ENCODE measurements at regions not wholly inside any gene's neighbourhood (a gene's known extent, or its start where the extent isn't known, plus 50 kb on each side); places are given as distances from the start of the nearest gene placed in this dataset.

DNA sequence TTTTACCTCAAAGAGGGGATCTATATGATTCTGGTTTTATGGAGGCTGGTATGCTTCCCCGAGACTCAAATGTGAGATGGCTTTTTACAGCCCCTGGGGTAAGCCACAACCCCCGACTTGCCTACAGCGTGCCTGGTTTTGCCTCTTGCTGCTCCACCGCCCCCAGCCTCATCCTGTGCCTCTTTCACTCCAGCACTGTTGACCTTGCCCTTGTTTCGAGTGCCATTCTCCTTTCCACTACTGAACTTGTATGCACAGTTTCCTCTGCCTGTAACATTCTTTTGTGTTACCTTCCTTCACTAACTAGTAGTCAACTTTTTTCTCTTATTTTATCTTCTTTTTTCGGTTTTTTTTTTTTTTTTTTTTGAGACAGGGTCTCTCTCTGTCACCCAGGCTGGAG, 219.0 kb upstream of the ZBED5 start:
- DNase-seq, result no peak

DNA sequence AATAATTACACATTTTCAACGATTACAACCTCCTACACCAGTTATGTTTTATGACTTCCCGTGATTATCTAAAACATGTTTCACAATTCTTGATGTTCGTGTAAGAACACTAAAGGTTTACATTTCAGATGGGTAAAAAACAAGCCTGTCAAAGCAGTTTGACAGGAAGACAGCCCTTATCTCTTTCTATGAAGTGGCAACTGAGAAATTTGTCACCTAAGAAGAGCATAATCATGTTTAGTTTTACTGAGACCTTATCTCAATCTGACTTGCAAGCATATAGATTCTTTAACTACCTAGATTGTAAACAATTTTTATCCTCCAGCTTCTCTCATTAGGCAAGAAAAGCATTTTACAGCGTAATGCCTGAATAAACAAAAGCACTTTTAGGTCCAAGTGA, 218.4 kb upstream of the ZBED5 start:
- DNase-seq, result no peak

GRCh38 chr11:11075515-11076171, 217.8 kb upstream of the ZBED5 start:
- no peak for DNase-seq

- DNase-seq, result no peak
Observed at GRCh38 chr11:11074686-11075335, 217.0 kb upstream of the ZBED5 start.

DNA sequence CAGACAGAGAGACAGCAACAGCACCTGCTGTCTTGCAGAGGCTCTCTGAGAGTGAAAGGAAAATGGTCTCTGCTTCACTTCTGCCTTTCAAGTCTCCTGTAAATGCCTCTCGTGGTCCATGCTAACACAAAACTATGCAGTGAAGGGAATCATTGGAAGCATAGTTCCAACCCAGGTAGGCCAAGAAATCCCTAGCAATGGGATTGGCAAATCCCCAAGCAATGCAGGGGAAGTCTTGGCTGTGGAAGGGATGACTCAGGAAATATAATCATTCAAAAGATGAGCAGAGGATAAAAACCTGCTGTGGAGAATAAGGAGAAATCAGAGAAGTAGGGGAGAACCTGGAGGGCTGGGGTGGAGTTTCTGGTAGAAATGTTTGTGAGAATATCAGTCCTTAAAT, 216.1 kb upstream of the ZBED5 start:
- DNase-seq, result no peak

GRCh38 chr11:11072067-11072466, 214.2 kb upstream of the ZBED5 start:
- no peak for DNase-seq

- no peak for DNase-seq
Observed at GRCh38 chr11:11071486-11071885, 213.6 kb upstream of the ZBED5 start.

GRCh38 chr11:11070976-11071375, 213.1 kb upstream of the ZBED5 start:
- DNase-seq, result peak; percentile 41

DNA sequence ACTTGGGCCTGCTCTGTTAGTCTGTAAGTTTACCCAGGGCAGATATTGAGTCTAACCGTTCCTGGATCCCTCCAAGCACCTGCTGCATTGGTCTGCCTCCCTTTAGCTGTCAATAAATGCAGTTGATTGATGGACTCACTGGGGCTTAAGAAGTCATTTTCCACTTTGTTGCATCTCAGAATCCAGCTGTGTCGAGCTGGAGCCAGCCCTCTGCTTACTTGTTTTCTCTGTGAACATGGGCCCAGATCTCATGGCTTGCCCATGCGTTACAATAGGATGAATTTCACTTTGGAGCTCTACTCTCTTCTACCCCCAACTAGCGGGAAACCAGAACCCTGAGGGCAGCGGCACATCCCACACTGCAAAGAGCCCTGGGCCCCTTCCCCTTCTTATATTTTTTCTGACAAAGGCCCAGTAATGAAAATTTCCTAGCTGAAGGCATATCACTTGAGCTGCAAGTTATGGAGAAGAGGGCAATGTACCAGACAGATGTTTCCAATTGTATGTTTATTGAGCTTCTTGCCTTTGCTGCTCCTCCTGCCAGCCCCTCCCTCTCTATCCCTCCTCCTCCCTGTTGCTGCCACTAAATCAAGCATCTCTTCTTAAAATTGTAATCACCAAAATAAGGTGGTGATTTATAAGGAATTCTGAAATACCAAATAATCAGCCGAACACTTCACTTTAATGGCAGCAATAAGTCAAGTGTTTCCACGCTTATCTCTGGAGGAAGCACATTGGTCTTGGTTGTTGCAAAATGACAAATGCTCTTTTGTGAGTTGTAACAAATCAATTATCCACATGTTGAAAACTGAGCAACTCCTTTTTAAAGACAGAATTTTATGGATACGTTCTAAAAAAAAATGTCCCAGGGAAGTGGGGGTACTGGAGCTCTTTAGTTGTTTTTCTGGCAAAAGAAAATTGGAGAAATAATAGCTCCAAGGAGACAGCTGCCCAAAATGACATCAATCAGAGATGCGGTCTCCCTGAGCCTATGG, 212.3 kb upstream of the ZBED5 start:
- DNase-seq, result no peak

DNA sequence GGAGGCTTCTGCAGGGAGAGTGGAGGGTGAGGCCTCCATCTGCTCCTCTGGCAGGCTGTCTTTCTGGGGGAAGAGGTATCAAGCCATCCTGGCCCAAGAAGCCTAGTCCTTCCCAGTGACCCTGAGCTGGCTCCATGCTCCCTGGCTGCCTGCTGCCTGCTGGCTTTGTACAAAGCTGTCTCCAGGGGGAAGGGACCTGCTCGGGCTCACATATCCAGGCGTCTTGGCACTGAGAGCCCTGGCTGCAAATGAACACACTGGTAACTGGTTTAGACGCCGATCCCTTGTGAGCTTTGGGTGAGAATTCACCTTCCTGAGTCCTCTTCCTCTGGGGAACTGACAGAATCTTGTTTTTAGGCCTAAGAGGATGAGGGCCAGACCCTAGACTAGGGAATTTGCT, 210.3 kb upstream of the ZBED5 start:
- no peak for DNase-seq

- no peak for DNase-seq
Observed at GRCh38 chr11:11065396-11065795, 207.5 kb upstream of the ZBED5 start.

GRCh38 chr11:11057472-11057854, 199.6 kb upstream of the ZBED5 start:
- no peak for DNase-seq

- no peak for DNase-seq
Observed at GRCh38 chr11:11056749-11057471, 199.1 kb upstream of the ZBED5 start.

DNA sequence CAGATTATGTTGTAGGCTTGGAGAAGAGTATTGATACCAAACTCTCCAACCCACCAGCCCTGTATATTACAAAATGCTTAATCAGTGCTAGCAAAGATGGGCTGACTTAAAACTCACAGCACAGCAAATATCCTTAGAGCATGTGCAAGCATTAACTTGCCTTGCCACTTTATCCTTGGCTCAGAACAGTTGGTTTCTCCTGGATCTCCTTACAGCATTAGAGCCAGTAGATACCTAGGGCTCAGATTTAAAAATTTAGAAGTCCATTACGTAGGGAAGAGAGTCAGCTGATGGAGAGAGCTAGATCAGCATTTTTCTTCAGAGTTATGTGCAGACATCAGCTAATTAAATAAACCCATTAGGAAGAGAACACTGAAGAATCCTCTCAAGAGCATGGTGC, 198.5 kb upstream of the ZBED5 start:
- DNase-seq, result no peak

- DNase-seq, result no peak
Observed at GRCh38 chr11:11047851-11048610, 190.2 kb upstream of the ZBED5 start.

GRCh38 chr11:11046781-11047180, 188.9 kb upstream of the ZBED5 start:
- DNase-seq, result no peak

DNA sequence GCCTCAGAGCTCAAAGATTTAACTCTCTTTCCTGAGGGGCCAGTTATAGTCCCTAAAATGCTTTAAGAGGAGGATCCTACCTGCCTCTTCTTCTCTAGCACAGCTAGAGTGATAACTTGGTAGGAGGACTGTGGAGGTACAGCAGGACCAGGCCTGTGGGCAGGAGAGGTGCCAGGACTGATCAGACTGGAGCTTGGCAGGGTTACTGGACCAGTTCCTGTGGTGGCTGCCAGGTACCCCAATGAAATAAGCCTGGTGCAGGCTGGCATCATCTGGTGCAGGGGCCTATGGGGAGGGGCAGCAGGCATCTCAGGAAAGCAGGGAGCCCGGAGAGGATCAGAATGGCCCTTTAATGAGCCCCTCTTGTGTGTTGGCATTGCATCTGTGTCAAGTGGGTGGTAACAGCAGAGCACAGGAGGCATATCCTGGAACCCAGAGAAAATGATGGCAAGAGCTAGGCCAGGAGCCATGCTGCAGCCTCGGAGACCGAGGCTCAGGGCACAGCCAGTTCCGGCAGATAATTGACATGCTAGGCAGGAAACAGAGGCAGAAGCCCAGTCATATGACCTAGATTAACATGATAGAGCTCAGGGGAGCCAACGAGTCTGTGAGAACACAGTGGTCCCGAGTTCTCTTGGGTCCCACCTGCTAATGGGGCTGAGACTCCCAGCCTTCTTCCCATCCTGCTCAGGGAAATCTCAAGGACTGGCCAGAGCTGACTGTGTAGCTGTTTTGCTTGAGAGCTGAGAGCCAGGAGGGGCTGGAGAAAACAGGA, 187.5 kb upstream of the ZBED5 start:
- no peak for DNase-seq

DNA sequence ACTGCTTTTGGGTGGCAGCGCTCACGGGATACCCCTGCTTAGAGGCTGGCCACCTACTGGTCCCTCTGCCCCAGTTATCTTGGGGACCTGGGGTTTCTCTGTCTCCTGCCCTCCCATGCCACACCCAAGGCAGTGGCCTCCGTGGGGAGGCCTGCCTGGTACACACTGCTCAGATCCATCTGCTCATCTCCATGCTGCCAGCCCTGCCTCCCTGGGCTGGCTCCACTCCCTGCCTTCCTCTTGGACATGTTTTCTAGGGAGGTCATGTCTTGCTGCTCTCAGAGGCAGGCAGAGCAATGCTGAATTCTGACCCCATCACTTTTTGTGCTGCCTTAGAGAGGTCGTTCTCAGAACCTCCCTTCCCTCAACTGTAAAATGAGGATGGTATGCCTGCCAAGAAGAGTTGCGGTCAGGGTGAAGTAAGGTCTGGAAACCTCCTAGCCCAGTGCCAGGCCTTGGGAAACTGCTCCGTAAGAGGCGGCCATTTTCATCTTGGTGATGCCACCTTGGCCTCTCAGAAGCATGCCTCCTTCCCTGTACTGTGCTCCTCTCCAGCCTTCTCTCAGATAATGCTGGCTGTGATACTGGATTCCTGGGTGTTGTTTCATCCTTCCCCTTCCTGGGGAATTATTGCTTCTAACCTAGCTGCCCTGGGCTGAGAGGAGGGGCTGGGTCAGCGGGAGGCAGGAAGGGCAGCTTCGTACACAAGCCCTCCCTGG, 186.4 kb upstream of the ZBED5 start:
- DNase-seq, result no peak

DNA sequence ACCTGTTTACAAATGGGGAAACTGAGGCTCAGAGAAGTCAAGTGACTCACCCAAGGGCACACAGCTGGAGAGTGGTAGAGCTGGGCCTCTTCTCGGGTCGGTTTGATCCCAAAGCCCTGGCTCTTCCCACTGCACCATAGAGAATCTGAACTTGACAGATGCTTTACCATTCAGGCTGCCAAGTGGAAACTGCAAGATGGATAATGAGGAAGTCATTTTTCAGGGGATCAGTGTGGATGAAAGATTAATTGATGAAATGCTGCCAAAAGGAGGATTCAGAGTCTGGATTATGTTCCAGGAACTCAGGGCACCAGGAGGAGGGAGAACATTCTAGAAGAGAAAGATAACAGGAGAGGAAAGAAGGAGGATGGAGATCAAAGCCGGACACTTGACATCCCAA, 185.9 kb upstream of the ZBED5 start:
- DNase-seq, result no peak

DNA sequence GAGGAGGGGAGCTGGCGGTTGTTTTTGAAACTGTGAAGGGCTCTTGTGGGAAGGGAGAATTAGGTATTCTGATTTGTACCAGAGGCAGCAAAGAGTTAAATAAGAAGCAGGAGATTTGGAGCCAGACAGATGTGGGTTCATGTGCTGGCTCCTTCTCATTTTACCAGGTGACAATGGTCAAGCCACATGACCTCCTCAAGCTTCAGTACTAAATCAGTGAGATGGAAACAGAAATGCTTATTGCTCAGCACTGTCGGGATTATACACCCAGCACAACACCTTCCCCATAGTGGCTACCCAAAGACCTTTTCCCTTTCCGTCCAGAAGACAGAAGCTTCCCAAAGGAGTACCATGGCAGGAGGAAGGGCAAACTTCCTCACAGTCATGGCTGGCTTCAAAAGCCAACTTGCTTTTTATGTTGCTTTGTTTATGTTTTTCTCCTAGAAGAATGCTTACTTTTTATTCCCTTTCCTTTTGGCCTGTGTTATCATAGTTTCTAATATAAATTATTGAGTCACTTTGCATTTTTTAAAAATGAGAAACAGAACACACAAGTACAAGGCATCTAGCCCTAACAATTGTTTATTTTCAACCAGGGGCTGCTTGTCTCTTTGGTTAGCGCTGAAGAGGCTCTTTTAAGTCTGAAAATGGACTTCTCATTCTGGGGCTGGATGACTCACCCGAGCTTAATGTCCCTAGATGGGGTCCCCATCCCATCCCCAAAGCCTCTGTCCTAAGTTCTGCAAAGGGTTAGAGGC, 181.5 kb upstream of the ZBED5 start:
- no peak for DNase-seq
